Subcutaneous abdominal adipose tissue (tissue), 5 donors: ENCODE measurements at regions not wholly inside any gene's neighbourhood (a gene's known extent, or its start where the extent isn't known, plus 50 kb on each side); places are given as distances from the start of the nearest gene placed in this dataset.

ENCODE experiments used
- H3K27ac ChIP-seq: one replicate; pipeline ENCODE4 v1.7.0; 2013; ENCODE audit warnings: low read depth, mild to moderate bottlenecking, inconsistent platforms, low read length, moderate library complexity
- H3K27me3 ChIP-seq, 5 donors: one replicate each; pipeline ENCODE4 v1.7.0; 2013; ENCODE audit warnings: low read length in 5 of 5, inconsistent platforms in 1 of 5; ENCODE audit not compliant: control insufficient read depth in 5 of 5, insufficient read depth in 4 of 5
- H3K36me3 ChIP-seq, 5 donors: one replicate each; pipeline ENCODE4 v1.7.0; 2013; ENCODE audit warnings: low read length in 5 of 5; ENCODE audit not compliant: control insufficient read depth in 5 of 5, insufficient read depth in 5 of 5
- H3K4me1 ChIP-seq, 5 donors: one replicate each; pipeline ENCODE4 v1.7.0; 2013; ENCODE audit warnings: low read length in 5 of 5, mild to moderate bottlenecking in 3 of 5, moderate library complexity in 1 of 5; ENCODE audit not compliant: control insufficient read depth in 5 of 5, insufficient read depth in 5 of 5
- H3K4me3 ChIP-seq, 5 donors: one replicate each; pipeline ENCODE4 v1.7.0; 2013; ENCODE audit warnings: low read length in 5 of 5, low read depth in 1 of 5
- H3K9ac ChIP-seq, 5 donors: one replicate each; pipeline ENCODE4 v1.7.0; 2013; ENCODE audit warnings: low read length in 5 of 5, mild to moderate bottlenecking in 4 of 5, moderate library complexity in 3 of 5
- H3K9me3 ChIP-seq, 5 donors: one replicate each; pipeline ENCODE4 v1.7.0; 2013; ENCODE audit warnings: low read length in 5 of 5; ENCODE audit not compliant: control insufficient read depth in 5 of 5
- donor health status: healthy.
- donor health status: healthy.
- donor health status: healthy.
- donor health status: healthy.
- donor health status: healthy.

DNA sequence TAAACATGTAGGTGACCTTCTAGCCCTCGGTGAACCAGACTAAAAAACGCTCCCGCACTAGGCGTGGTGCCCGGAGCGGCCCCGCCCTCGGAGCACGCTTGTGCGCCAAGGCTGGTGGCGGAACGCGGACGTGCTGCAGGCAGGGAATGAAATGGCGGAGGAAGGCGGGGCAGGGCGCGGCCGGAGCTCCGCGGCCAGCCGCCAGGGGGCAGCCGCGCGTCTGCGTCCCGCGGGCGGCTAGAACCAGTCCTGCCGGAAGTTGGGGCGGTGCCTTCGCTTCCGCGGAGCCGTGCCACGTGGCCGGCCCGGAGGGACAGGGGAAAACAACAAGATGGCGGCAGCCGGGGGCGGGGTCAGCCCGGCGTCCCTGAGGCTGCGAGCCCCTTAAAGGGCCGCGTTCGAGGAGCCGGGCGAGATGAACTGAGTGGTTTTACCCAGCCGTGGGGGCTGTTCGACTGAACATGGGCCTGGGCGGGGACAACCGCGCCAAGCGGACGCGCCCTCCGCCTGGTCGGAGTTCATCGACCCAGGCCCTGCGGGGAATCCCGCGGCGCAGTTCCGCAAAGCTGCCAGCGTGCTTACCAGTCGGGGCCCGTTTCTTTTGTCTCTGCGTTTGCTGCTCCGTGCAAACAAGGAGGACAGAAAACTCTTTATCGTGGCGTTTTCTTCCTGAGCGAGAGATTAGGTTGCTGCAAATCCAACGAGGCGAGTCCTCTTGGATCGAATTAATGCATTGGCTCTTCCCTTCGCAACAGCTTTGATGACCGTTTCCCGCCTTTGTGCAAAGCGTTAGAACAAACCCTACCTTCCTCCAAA is 90.9 kb upstream of the CHD2 start:
- H3K36me3 ChIP-seq: no peaks in the 10 kb centered on the region
- H3K4me1 ChIP-seq: peaks cover 1 to 40% (median 30%) of the 10 kb centered on the region in 5 donors
- H3K27ac ChIP-seq: peak overlapping the region; percentile 99
- H3K4me3 ChIP-seq: peak overlapping the region; percentile 68 to 82 (median 81)
- no peaks in the 10 kb centered on the region for H3K9me3 ChIP-seq
- peak overlapping the region; percentile 73 to 96 (median 92) for H3K9ac ChIP-seq
- no peaks in the 10 kb centered on the region for H3K27me3 ChIP-seq

DNA sequence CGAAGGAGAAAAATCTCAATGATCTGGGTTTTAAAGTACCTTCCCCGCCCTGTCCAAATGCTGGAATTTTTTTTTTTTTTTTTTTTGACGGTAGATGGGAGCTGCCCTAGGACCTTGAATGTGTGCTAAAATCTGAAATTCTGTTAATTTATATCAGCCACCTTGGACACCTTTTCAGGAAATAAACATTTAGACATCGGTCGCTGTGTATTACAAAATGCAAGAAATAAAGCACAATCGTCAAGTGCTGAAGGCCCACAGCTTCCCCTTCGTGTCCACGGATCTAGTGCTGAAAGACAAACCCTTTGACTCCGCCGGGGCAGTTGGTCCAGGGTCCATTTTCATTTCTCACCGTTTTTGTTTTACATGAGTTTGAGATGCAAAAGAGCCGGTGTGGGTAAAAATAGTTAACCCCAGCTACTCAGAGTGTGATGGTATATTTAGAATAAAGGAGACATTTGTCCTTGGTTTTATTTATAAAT is 90.2 kb upstream of the CHD2 start:
- Histone ChIP-seq H3K36me3 (no peaks in the 10 kb centered on the region), H3K9ac (peak overlapping the region; percentile 64 to 96 (median 92)), H3K4me1 (peaks cover 0 to 36% (median 27%) of the 10 kb centered on the region in 5 donors), H3K9me3 (no peaks in the 10 kb centered on the region), H3K4me3 (peak overlapping the region; percentile 68 to 82 (median 81)), H3K27ac (peak overlapping the region; percentile 99), H3K27me3 (no peaks in the 10 kb centered on the region)

GRCh38 chr15:92810418-92811138 is 89.5 kb upstream of the CHD2 start:
- Histone ChIP-seq H3K4me1 (peaks cover 0 to 32% (median 27%) of the 10 kb centered on the region in 5 donors), H3K9me3 (no peaks in the 10 kb centered on the region), H3K4me3 (peak overlapping the region; percentile 50 to 82 (median 80)), H3K27me3 (no peaks in the 10 kb centered on the region), H3K36me3 (no peaks in the 10 kb centered on the region), H3K27ac (peak overlapping the region; percentile 99), H3K9ac (peak overlapping the region; percentile 64 to 96 (median 92))

- peak overlapping the region in 3 of 5 donors; percentile 73 to 96 (median 94) for H3K9ac ChIP-seq
- H3K27me3 ChIP-seq: no peaks in the 10 kb centered on the region
- no peaks in the 10 kb centered on the region for H3K9me3 ChIP-seq
- peak overlapping the region in 2 of 5 donors; percentile 50 to 80 for H3K4me3 ChIP-seq
- H3K27ac ChIP-seq: peak overlapping the region; percentile 99
- H3K36me3 ChIP-seq: no peaks in the 10 kb centered on the region
- peaks cover 0 to 32% (median 27%) of the 10 kb centered on the region in 5 donors for H3K4me1 ChIP-seq
These were observed 88.8 kb upstream of the CHD2 start for GRCh38 chr15:92811148-92811913.

- no peak overlapping the region for H3K27ac ChIP-seq
- H3K9me3 ChIP-seq: no peaks in the 10 kb centered on the region
- no peak overlapping the region for H3K9ac ChIP-seq
- no peak overlapping the region for H3K4me3 ChIP-seq
- H3K4me1 ChIP-seq: peaks cover 0 to 32% (median 27%) of the 10 kb centered on the region in 5 donors
- no peaks in the 10 kb centered on the region for H3K36me3 ChIP-seq
- no peaks in the 10 kb centered on the region for H3K27me3 ChIP-seq
These were observed 87.9 kb upstream of the CHD2 start for GRCh38 chr15:92812271-92812670.

DNA sequence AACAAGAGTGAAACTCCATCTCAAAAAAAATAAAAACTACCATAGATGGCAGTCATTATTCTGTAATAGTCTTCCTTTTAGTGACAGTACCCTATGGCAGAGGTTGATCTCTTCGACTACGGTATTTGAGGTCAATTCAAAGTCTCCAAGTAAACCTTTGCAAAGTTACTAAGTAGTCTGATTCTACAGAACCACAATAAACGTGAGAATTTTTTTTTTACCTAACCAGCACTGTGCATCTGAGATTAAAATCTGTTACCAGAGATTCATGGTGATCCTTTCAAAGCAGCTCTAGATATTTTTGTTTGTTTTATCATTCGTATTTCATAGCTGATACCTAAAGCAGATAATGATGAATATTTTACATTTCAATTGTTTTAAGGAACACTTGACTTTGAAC is 86.6 kb upstream of the CHD2 start:
- Histone ChIP-seq H3K36me3 (no peaks in the 10 kb centered on the region), H3K9me3 (no peaks in the 10 kb centered on the region), H3K4me1 (peaks cover 0 to 23% (median 20%) of the 10 kb centered on the region in 5 donors), H3K27me3 (no peaks in the 10 kb centered on the region), H3K27ac (no peak overlapping the region), H3K4me3 (no peak overlapping the region), H3K9ac (no peak overlapping the region)

- H3K9me3 ChIP-seq: no peaks in the 10 kb centered on the region
- H3K4me1 ChIP-seq: peaks cover 0 to 11% (median 10%) of the 10 kb centered on the region in 5 donors
- no peak overlapping the region for H3K9ac ChIP-seq
- H3K4me3 ChIP-seq: no peak overlapping the region
- no peaks in the 10 kb centered on the region for H3K36me3 ChIP-seq
- H3K27me3 ChIP-seq: no peaks in the 10 kb centered on the region
- no peak overlapping the region for H3K27ac ChIP-seq
These were observed 82.7 kb upstream of the CHD2 start for GRCh38 chr15:92817339-92817886.

DNA sequence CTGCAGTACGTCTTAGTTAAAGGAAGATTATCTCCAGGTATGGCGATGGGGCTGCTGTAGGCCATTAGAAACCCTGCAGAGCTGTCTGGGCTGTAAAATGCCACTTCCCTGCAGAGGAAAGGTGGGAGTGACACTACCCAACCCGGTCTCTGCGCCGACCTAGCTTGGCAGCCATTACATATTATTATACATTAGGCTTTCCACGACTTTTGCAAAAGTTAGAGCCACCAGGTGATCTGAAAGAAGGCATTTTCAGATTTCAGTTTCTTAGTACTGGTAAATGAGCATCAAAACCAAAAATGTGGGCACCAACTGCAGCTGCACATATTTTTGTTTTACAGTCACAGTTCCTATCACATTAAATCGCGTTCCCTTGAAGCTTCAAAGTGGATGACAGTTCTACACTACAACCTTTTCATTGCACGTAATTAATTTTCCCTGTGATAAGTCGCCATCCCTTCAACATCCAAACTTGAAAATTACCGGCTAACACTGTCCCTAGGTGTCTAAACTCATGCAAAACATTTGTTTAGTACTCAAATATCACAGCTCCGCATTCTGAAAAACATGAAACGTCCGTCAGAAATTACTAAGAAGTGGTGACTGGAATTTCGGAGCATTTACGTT is 81.4 kb upstream of the CHD2 start:
- Histone ChIP-seq H3K9me3 (no peaks in the 10 kb centered on the region), H3K27me3 (no peaks in the 10 kb centered on the region), H3K36me3 (no peaks in the 10 kb centered on the region), H3K4me3 (no peak overlapping the region), H3K27ac (no peak overlapping the region), H3K4me1 (peaks cover 0 to 11% (median 10%) of the 10 kb centered on the region in 5 donors), H3K9ac (no peak overlapping the region)
